ENCODE measurements at regions not wholly inside any gene's neighbourhood (a gene's known extent, or its start where the extent isn't known, plus 50 kb on each side); places are given as distances from the start of the nearest gene placed in this dataset.

DNA sequence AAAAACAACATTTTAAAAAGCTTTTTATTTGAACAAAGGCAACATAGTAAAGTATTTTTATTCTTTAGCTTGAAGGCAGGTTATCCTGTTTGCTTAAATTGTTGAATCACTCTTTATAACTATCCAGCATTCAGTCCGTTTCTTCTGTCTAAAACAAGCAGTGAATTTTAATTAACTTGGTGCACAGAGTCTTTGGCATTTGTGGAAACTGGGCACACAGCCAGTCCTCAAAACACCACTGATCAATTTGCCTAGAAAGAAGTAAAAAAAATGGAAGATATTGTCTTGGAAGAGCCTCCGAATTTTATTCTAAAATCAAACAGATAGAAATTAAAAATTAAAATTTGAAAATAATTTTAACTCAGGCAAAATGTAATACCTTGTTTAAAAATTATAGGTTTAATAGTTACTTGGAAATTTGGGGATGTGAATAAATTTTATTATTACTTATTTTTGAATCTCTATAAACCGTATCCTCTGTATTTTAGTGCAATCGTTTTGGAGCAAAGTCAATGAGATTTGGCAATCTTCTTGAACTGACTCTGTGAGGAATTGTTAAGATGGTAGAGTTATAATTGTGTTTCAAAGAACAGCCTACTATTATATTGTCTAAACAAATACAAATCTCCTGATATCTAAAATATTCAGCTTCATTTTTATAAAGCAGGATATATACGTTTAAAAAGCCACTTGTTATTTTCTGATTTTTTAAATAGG, 927.0 kb downstream of the SLC16A7 start:
- no CpG with 5 or more reads among the region's 5 CpGs for WGBS (ENCODE audit: insufficient coverage)
- TF ChIP-seq, protein P1, sequence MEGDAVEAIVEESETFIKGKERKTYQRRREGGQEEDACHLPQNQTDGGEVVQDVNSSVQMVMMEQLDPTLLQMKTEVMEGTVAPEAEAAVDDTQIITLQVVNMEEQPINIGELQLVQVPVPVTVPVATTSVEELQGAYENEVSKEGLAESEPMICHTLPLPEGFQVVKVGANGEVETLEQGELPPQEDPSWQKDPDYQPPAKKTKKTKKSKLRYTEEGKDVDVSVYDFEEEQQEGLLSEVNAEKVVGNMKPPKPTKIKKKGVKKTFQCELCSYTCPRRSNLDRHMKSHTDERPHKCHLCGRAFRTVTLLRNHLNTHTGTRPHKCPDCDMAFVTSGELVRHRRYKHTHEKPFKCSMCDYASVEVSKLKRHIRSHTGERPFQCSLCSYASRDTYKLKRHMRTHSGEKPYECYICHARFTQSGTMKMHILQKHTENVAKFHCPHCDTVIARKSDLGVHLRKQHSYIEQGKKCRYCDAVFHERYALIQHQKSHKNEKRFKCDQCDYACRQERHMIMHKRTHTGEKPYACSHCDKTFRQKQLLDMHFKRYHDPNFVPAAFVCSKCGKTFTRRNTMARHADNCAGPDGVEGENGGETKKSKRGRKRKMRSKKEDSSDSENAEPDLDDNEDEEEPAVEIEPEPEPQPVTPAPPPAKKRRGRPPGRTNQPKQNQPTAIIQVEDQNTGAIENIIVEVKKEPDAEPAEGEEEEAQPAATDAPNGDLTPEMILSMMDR (IDR thresholded peaks at IDR 0.05): no peak

GRCh38 chr12:60529261-60529660, 933.4 kb downstream of the SLC16A7 start:
- Mint-ChIP-seq H3K4me1 (no peaks in the 10 kb centered on the region), H3K4me3 (no peak overlapping the region), H3K27me3 (ENCODE audit: low read depth in 3 of 3) (no peaks in the 10 kb centered on the region), H3K27ac (no peak overlapping the region), H3K36me3 (no peaks in the 10 kb centered on the region), H3K9me3 (peaks cover 0 to 6% (median 2%) of the 10 kb centered on the region in 7 donors)
- no peaks in the 10 kb centered on the region for H3K27me3 ChIP-seq (ENCODE audit: control insufficient read depth in 2 of 2, insufficient read depth in 2 of 2, low read length in 2 of 2)
- DNase-seq: no peak
- H2AFZ ChIP-seq (ENCODE audit: insufficient read depth, low read depth, low read length, poor library complexity, severe bottlenecking): no peak overlapping the region
- intact Hi-C loops (cut with micrococcal nuclease): no loop called here
- WGBS (ENCODE audit: insufficient coverage): 88% methylated on average over 1 of the region's 1 CpG
- no peaks in the 10 kb centered on the region for H3K79me2 ChIP-seq (ENCODE audit: insufficient read depth, low read length)
- no peak overlapping the region for H3K9ac ChIP-seq (ENCODE audit: insufficient read depth, low read length, poor library complexity, severe bottlenecking)
- no peak overlapping the region for H3K4me3 ChIP-seq (replicated peaks in 1 of 3; ENCODE audit: low read depth in 2 of 3, low read length in 3 of 3)
- no peaks in the 10 kb centered on the region for H3K4me1 ChIP-seq (ENCODE audit: control insufficient read depth in 1 of 2, insufficient read depth in 2 of 2, low read length in 2 of 2)
- H3K9me3 ChIP-seq (replicated peaks in 1 of 2; ENCODE audit: control insufficient read depth in 1 of 2, insufficient read depth in 1 of 2, low read length in 2 of 2): peaks cover 3 to 8% of the 10 kb centered on the region in 2 donors
- TF ChIP-seq, protein P1 (IDR thresholded peaks at IDR 0.05): no peak
- no peaks in the 10 kb centered on the region for H3K36me3 ChIP-seq (replicated peaks in 1 of 2; ENCODE audit: control insufficient read depth in 1 of 2, insufficient read depth in 2 of 2, low read length in 2 of 2)
- H4K20me1 ChIP-seq (ENCODE audit: insufficient read depth, low read length): no peaks in the 10 kb centered on the region
- no peak overlapping the region for H3K4me2 ChIP-seq (replicated peaks; ENCODE audit: extremely low read depth, low read length, poor library complexity, severe bottlenecking)
- H3K27ac ChIP-seq (ENCODE audit: low read depth in 1 of 2, low read length in 2 of 2): no peak overlapping the region

More for the DNA sequence above, 927.0 kb downstream of the SLC16A7 start:
- DNase-seq: no peak
- Mint-ChIP-seq H3K4me3 (no peak overlapping the region), H3K36me3 (no peaks in the 10 kb centered on the region), H3K27me3 (ENCODE audit: low read depth in 3 of 3) (no peaks in the 10 kb centered on the region), H3K27ac (no peak overlapping the region), H3K9me3 (peaks cover 0 to 5% (median 4%) of the 10 kb centered on the region in 7 donors), H3K4me1 (no peaks in the 10 kb centered on the region)
- Histone ChIP-seq H2AFZ (ENCODE audit: insufficient read depth, low read depth, low read length, poor library complexity, severe bottlenecking) (no peak overlapping the region), H3K4me3 (replicated peaks in 1 of 3; ENCODE audit: low read depth in 2 of 3, low read length in 3 of 3) (no peak overlapping the region), H3K79me2 (ENCODE audit: insufficient read depth, low read length) (no peaks in the 10 kb centered on the region), H4K20me1 (ENCODE audit: insufficient read depth, low read length) (no peaks in the 10 kb centered on the region), H3K36me3 (replicated peaks in 1 of 2; ENCODE audit: control insufficient read depth in 1 of 2, insufficient read depth in 2 of 2, low read length in 2 of 2) (no peaks in the 10 kb centered on the region), H3K4me1 (ENCODE audit: control insufficient read depth in 1 of 2, insufficient read depth in 2 of 2, low read length in 2 of 2) (no peaks in the 10 kb centered on the region), H3K9me3 (replicated peaks in 1 of 2; ENCODE audit: control insufficient read depth in 1 of 2, insufficient read depth in 1 of 2, low read length in 2 of 2) (peaks cover 0 to 4% of the 10 kb centered on the region in 2 donors), H3K27me3 (ENCODE audit: control insufficient read depth in 2 of 2, insufficient read depth in 2 of 2, low read length in 2 of 2) (no peaks in the 10 kb centered on the region), H3K9ac (ENCODE audit: insufficient read depth, low read length, poor library complexity, severe bottlenecking) (no peak overlapping the region), H3K4me2 (replicated peaks; ENCODE audit: extremely low read depth, low read length, poor library complexity, severe bottlenecking) (no peak overlapping the region), H3K27ac (ENCODE audit: low read depth in 1 of 2, low read length in 2 of 2) (no peak overlapping the region)
- intact Hi-C loops (cut with micrococcal nuclease): no loop called here

Data from CD14-positive monocyte (primary cell).